ENCODE measurements at regions not wholly inside any gene's neighbourhood (a gene's known extent, or its start where the extent isn't known, plus 50 kb on each side); places are given as distances from the start of the nearest gene placed in this dataset.

GRCh38 chr18:66196805-66197204 lies 407.1 kb downstream of the CDH19 start:
- TF ChIP-seq EZH2 (IDR thresholded peaks at IDR 0.05; ENCODE audit: borderline replicate concordance, low read length), result no peak
- TF ChIP-seq CTCF (conservative IDR thresholded peaks at IDR 0.05 in 1 of 2, IDR thresholded peaks at IDR 0.05 in 1 of 2; ENCODE audit: extremely low read depth in 1 of 2, insufficient read depth in 1 of 2, low read depth in 1 of 2, low read length in 2 of 2), result no peak

All from mammary epithelial cell (primary cell).